ENCODE measurements at regions not wholly inside any gene's neighbourhood (a gene's known extent, or its start where the extent isn't known, plus 50 kb on each side); places are given as distances from the start of the nearest gene placed in this dataset.
"Not testable (repeated sequence)": the region's sequence is repeated elsewhere in the genome, so short reads cannot be mapped to it uniquely, and the experiment has no call there.

GRCh38 chr7:34337163-34337562 is 320.9 kb upstream of the NPSR1 start:
- DNase-seq, result no peak

GRCh38 chr7:34338961-34339526 is 319.0 kb upstream of the NPSR1 start:
- DNase-seq, result no peak

- DNase-seq, result no peak
Measured at GRCh38 chr7:34341326-34341725, 316.7 kb upstream of the NPSR1 start.

- DNase-seq, result no peak
Measured at GRCh38 chr7:34342387-34342786, 315.6 kb upstream of the NPSR1 start.

GRCh38 chr7:34343667-34344066 is 314.4 kb upstream of the NPSR1 start:
- DNase-seq, result no peak

- no peak for DNase-seq
Measured at GRCh38 chr7:34354011-34354410, 304.0 kb upstream of the NPSR1 start.

GRCh38 chr7:34354899-34355298 is 303.1 kb upstream of the NPSR1 start:
- no peak for DNase-seq

GRCh38 chr7:34357068-34357467 is 300.9 kb upstream of the NPSR1 start:
- no peak for DNase-seq

- DNase-seq, result no peak
Measured at GRCh38 chr7:34357946-34358345, 300.1 kb upstream of the NPSR1 start.

GRCh38 chr7:34358578-34358977 is 299.4 kb upstream of the NPSR1 start:
- not testable (repeated sequence) for DNase-seq

GRCh38 chr7:34361663-34362250 is 296.3 kb upstream of the NPSR1 start:
- DNase-seq, result no peak

- DNase-seq, result no peak
Measured at GRCh38 chr7:34362621-34363020, 295.4 kb upstream of the NPSR1 start.

GRCh38 chr7:34364130-34364529 is 293.9 kb upstream of the NPSR1 start:
- DNase-seq, result no peak

- no peak for DNase-seq
Measured at GRCh38 chr7:34365011-34365410, 293.0 kb upstream of the NPSR1 start.

- no peak for DNase-seq
Measured at GRCh38 chr7:34365611-34366010, 292.4 kb upstream of the NPSR1 start.

- DNase-seq, result no peak
Measured at GRCh38 chr7:34371922-34372321, 286.1 kb upstream of the NPSR1 start.

- no peak for DNase-seq
Measured at GRCh38 chr7:34373940-34374339, 284.1 kb upstream of the NPSR1 start.

GRCh38 chr7:34382166-34382893 is 275.7 kb upstream of the NPSR1 start:
- no peak for DNase-seq

GRCh38 chr7:34385384-34385783 is 272.6 kb upstream of the NPSR1 start:
- DNase-seq, result no peak

- DNase-seq, result no peak
Measured at GRCh38 chr7:34389332-34390078, 268.5 kb upstream of the NPSR1 start.

- no peak for DNase-seq
Measured at GRCh38 chr7:34390103-34390502, 267.9 kb upstream of the NPSR1 start.

GRCh38 chr7:34392972-34393371 is 265.0 kb upstream of the NPSR1 start:
- DNase-seq, result no peak

- DNase-seq, result no peak
Measured at GRCh38 chr7:34396437-34397064, 261.5 kb upstream of the NPSR1 start.
